ENCODE measurements at regions not wholly inside any gene's neighbourhood (a gene's known extent, or its start where the extent isn't known, plus 50 kb on each side); places are given as distances from the start of the nearest gene placed in this dataset.

GRCh38 chr2:207333599-207334300, 168.0 kb upstream of the KLF7 start:
- no peaks in the 10 kb centered on the region for H3K36me3 ChIP-seq
- no peaks in the 10 kb centered on the region for H3K27me3 ChIP-seq
- H3K4me1 ChIP-seq, result peaks cover 0 to 5% of the 10 kb centered on the region in 2 donors
- peak overlapping the region; percentile 80 to 83 for H3K27ac ChIP-seq
- no peak for TF ChIP-seq CTCF (IDR thresholded peaks at IDR 0.05)
- intact Hi-C loops (cut with DNase I), result loop anchor here (2.0 to 5.0 kb wide), 4 partner anchors 75 to 351 kb away; no protein-coding TSS in a partner anchor
- H3K9me3 ChIP-seq, result no peaks in the 10 kb centered on the region
- peak overlapping the region; percentile 32 to 50 for H3K4me3 ChIP-seq
- no peak for DNase-seq (ENCODE audit: low spot score in 2 of 2)

- intact Hi-C loops (cut with DNase I), result loop anchor here (2.0 to 5.0 kb wide), 4 partner anchors 75 to 352 kb away; no protein-coding TSS in a partner anchor
- H3K27me3 ChIP-seq, result no peaks in the 10 kb centered on the region
- peaks cover 0 to 5% of the 10 kb centered on the region in 2 donors for H3K4me1 ChIP-seq
Observed at GRCh38 chr2:207334301-207334623, 168.5 kb upstream of the KLF7 start.

GRCh38 chr2:207334624-207335371, 169.1 kb upstream of the KLF7 start:
- TF ChIP-seq CTCF (IDR thresholded peaks at IDR 0.05), result no peak
- no peaks in the 10 kb centered on the region for H3K9me3 ChIP-seq
- DNase-seq (ENCODE audit: low spot score in 2 of 2), result peak; percentile 14 to 89
- intact Hi-C loops (cut with DNase I), result loop anchor here (2.0 to 5.0 kb wide), 4 partner anchors 76 to 352 kb away; no protein-coding TSS in a partner anchor
- peak overlapping the region; percentile 32 to 50 for H3K4me3 ChIP-seq
- no peaks in the 10 kb centered on the region for H3K36me3 ChIP-seq
- no peaks in the 10 kb centered on the region for H3K27me3 ChIP-seq
- peak overlapping the region; percentile 80 to 83 for H3K27ac ChIP-seq
- H3K4me1 ChIP-seq, result peaks cover 0 to 5% of the 10 kb centered on the region in 2 donors

More at GRCh38 chr2:207334301-207334623, 168.5 kb upstream of the KLF7 start:
- Histone ChIP-seq H3K4me3 (peak overlapping the region; percentile 32 to 50), H3K9me3 (no peaks in the 10 kb centered on the region), H3K27ac (peak overlapping the region; percentile 80 to 83), H3K36me3 (no peaks in the 10 kb centered on the region)
- TF ChIP-seq CTCF (IDR thresholded peaks at IDR 0.05), result no peak
- no peak for DNase-seq (ENCODE audit: low spot score in 2 of 2)

- no peak for DNase-seq (ENCODE audit: low spot score in 2 of 2)
- peaks cover 0 to 5% of the 10 kb centered on the region in 2 donors for H3K4me1 ChIP-seq
- intact Hi-C loops (cut with DNase I), result no loop called here
- H3K36me3 ChIP-seq, result no peaks in the 10 kb centered on the region
- no peak overlapping the region for H3K27ac ChIP-seq
- H3K4me3 ChIP-seq, result no peak overlapping the region
- no peaks in the 10 kb centered on the region for H3K9me3 ChIP-seq
- no peaks in the 10 kb centered on the region for H3K27me3 ChIP-seq
- TF ChIP-seq CTCF (IDR thresholded peaks at IDR 0.05), result no peak
Observed at GRCh38 chr2:207337234-207338219, 171.8 kb upstream of the KLF7 start.

- no peak overlapping the region for H3K27ac ChIP-seq
- H3K9me3 ChIP-seq, result no peaks in the 10 kb centered on the region
- no peaks in the 10 kb centered on the region for H3K27me3 ChIP-seq
- no peaks in the 10 kb centered on the region for H3K36me3 ChIP-seq
- H3K4me3 ChIP-seq, result no peak overlapping the region
- peaks cover 0 to 5% of the 10 kb centered on the region in 2 donors for H3K4me1 ChIP-seq
- intact Hi-C loops (cut with DNase I), result no loop called here
- DNase-seq (ENCODE audit: low spot score in 2 of 2), result no peak
- TF ChIP-seq CTCF (IDR thresholded peaks at IDR 0.05), result no peak
Observed at GRCh38 chr2:207338220-207338607, 172.5 kb upstream of the KLF7 start.

Data from ascending aorta (tissue), 2 donors.